Epithelial cell of esophagus (primary cell): ENCODE measurements at regions not wholly inside any gene's neighbourhood (a gene's known extent, or its start where the extent isn't known, plus 50 kb on each side); places are given as distances from the start of the nearest gene placed in this dataset.

Experiments used
- DNase-seq: peaks from one replicate; pipeline ENCODE4 v3.0.0; 2010; ENCODE audit warnings: low read depth
- H3K4me3 ChIP-seq: 2 replicates; pipeline ENCODE4 v1.5.1; 2011; ENCODE audit warnings: mild to moderate bottlenecking, low read length, control low read depth
- CTCF ChIP-seq: IDR thresholded peaks from 2 replicates; pipeline ENCODE4 v1.5.1; 2011; ENCODE audit warnings: low read depth, mild to moderate bottlenecking, low read length, control low read depth, inconsistent platforms; ENCODE audit not compliant: insufficient read depth; ENCODE audit errors: missing control alignments

GRCh38 chr3:124435467-124435866 lies 294.8 kb upstream of the UMPS start:
- TF ChIP-seq CTCF: no peak

GRCh38 chr3:124438813-124439212 lies 291.4 kb upstream of the UMPS start:
- no peak overlapping the region for H3K4me3 ChIP-seq
- no peak for TF ChIP-seq CTCF
- no peak for DNase-seq

More at GRCh38 chr3:124435467-124435866, 294.8 kb upstream of the UMPS start:
- H3K4me3 ChIP-seq: no peak overlapping the region
- DNase-seq: no peak

- no peak overlapping the region for H3K4me3 ChIP-seq
- no peak for TF ChIP-seq CTCF
- no peak for DNase-seq
These were observed 290.6 kb upstream of the UMPS start for GRCh38 chr3:124439603-124440002.

- TF ChIP-seq CTCF: no peak
- DNase-seq: no peak
These were observed 288.5 kb upstream of the UMPS start for GRCh38 chr3:124441766-124442165.

GRCh38 chr3:124442463-124442862 lies 287.8 kb upstream of the UMPS start:
- H3K4me3 ChIP-seq: no peak overlapping the region
- DNase-seq: no peak
- no peak for TF ChIP-seq CTCF

More at GRCh38 chr3:124441766-124442165, 288.5 kb upstream of the UMPS start:
- no peak overlapping the region for H3K4me3 ChIP-seq

GRCh38 chr3:124443446-124443845 lies 286.8 kb upstream of the UMPS start:
- DNase-seq: no peak
- no peak for TF ChIP-seq CTCF
- no peak overlapping the region for H3K4me3 ChIP-seq

- no peak for TF ChIP-seq CTCF
- no peak for DNase-seq
- no peak overlapping the region for H3K4me3 ChIP-seq
These were observed 286.2 kb upstream of the UMPS start for GRCh38 chr3:124444075-124444474.
